ENCODE measurements at regions not wholly inside any gene's neighbourhood (a gene's known extent, or its start where the extent isn't known, plus 50 kb on each side); places are given as distances from the start of the nearest gene placed in this dataset.
"Not testable (repeated sequence)": the region's sequence is repeated elsewhere in the genome, so short reads cannot be mapped to it uniquely, and the experiment has no call there.

DNA sequence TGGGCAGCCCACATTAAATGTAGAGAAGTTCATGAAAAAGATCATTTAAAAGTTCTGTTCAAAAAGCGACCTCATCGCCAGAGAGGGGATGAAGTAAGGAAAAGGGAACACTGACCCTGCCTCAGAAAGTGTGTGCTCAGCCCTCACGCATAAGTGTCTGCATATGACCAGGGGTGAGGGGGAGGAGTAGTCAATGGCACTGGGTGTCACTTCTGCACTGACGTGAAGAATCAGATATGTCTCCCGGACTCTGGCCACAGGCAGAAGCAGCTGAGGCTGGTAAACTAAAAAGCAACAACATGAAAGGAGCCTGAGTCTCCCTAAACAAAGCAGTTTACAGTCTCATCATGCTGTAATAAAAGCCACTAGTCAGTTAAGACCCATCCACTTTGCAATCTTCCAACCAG, 168.5 kb downstream of the AVL9 start:
- not testable (repeated sequence) for H3K4me1 ChIP-seq (ENCODE audit: control insufficient read depth, low read length); H3K9me3 ChIP-seq (ENCODE audit: control insufficient read depth, insufficient read depth, low read length); H3K4me3 ChIP-seq (ENCODE audit: low read length); H4K20me1 ChIP-seq (ENCODE audit: control insufficient read depth, insufficient read depth, low read depth, low read length); H3K9me2 ChIP-seq (replicated peaks; ENCODE audit: control insufficient read depth, low read length); H3K4me2 ChIP-seq (ENCODE audit: low read length); H3K36me3 ChIP-seq (ENCODE audit: control insufficient read depth, low read length); H3K27ac ChIP-seq (ENCODE audit: low read depth, low read length); H3K79me2 ChIP-seq (ENCODE audit: control insufficient read depth, low read length); H3F3A ChIP-seq (ENCODE audit: control insufficient read depth, insufficient read depth); H3K27me3 ChIP-seq (ENCODE audit: control insufficient read depth, low read length)

DNA sequence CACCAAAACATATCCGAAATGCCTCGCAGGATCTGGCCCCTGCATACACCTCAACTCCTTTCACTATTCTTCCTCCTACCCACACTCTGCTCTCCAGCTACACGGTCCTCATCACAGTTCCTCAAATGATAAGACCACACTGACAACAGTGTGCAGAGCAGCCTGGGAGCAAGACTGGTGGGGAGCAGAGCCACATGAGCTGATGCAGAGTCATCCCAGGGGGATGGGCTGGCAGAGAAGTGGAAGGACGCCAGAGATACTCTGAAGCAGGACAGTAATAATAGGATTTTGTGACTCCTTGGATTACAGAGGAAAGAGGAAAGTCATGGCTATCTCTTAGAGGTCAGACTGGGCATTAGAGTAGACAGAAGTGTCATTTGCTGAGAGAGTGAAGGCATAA, 167.2 kb downstream of the AVL9 start:
- H3K4me2 ChIP-seq (ENCODE audit: low read length); H3K4me3 ChIP-seq (ENCODE audit: low read length); H4K20me1 ChIP-seq (ENCODE audit: control insufficient read depth, insufficient read depth, low read depth, low read length); H3K9me3 ChIP-seq (ENCODE audit: control insufficient read depth, insufficient read depth, low read length); H3F3A ChIP-seq (ENCODE audit: control insufficient read depth, insufficient read depth); H3K36me3 ChIP-seq (ENCODE audit: control insufficient read depth, low read length); H3K4me1 ChIP-seq (ENCODE audit: control insufficient read depth, low read length); H3K79me2 ChIP-seq (ENCODE audit: control insufficient read depth, low read length); H3K9me2 ChIP-seq (replicated peaks; ENCODE audit: control insufficient read depth, low read length); H3K27ac ChIP-seq (ENCODE audit: low read depth, low read length); H3K27me3 ChIP-seq (ENCODE audit: control insufficient read depth, low read length): not testable (repeated sequence)

DNA sequence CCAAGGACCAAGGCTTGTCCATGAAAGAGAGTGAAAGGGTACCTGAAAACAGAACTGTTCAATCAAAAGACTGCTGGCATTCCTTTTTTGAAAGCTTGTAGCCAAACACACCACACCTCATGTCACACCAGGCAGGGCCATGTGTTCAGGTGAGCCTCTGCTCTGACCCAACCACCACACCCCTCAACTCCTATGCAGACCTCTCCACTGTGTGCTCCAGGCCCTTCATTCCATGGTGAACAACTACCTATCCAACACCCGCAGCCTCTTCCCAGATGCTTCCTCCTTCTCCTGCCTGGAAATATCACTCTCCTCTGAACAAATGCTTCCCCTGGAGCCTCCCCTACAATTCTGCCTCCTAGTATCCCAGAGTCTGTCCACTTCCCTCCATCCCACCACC, 166.6 kb downstream of the AVL9 start:
- Histone ChIP-seq H3K4me2 (ENCODE audit: low read length) (no peak overlapping the region), H3F3A (ENCODE audit: control insufficient read depth, insufficient read depth) (no peaks in the 10 kb centered on the region), H3K27ac (ENCODE audit: low read depth, low read length) (no peak overlapping the region), H4K20me1 (ENCODE audit: control insufficient read depth, insufficient read depth, low read depth, low read length) (no peaks in the 10 kb centered on the region), H3K9me3 (ENCODE audit: control insufficient read depth, insufficient read depth, low read length) (no peaks in the 10 kb centered on the region), H3K36me3 (ENCODE audit: control insufficient read depth, low read length) (no peaks in the 10 kb centered on the region), H3K9me2 (replicated peaks; ENCODE audit: control insufficient read depth, low read length) (no peaks in the 10 kb centered on the region), H3K4me1 (ENCODE audit: control insufficient read depth, low read length) (no peaks in the 10 kb centered on the region), H3K79me2 (ENCODE audit: control insufficient read depth, low read length) (no peaks in the 10 kb centered on the region), H3K27me3 (ENCODE audit: control insufficient read depth, low read length) (0 out of 2 replicates have a peak, but pooled peaks cover 3% of the 10 kb centered on the region), H3K4me3 (ENCODE audit: low read length) (no peak overlapping the region)
- TF ChIP-seq, protein P1, sequence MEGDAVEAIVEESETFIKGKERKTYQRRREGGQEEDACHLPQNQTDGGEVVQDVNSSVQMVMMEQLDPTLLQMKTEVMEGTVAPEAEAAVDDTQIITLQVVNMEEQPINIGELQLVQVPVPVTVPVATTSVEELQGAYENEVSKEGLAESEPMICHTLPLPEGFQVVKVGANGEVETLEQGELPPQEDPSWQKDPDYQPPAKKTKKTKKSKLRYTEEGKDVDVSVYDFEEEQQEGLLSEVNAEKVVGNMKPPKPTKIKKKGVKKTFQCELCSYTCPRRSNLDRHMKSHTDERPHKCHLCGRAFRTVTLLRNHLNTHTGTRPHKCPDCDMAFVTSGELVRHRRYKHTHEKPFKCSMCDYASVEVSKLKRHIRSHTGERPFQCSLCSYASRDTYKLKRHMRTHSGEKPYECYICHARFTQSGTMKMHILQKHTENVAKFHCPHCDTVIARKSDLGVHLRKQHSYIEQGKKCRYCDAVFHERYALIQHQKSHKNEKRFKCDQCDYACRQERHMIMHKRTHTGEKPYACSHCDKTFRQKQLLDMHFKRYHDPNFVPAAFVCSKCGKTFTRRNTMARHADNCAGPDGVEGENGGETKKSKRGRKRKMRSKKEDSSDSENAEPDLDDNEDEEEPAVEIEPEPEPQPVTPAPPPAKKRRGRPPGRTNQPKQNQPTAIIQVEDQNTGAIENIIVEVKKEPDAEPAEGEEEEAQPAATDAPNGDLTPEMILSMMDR (IDR thresholded peaks at IDR 0.05; ENCODE audit: low read depth, low read length, poor library complexity, severe bottlenecking), result no peak
- TF ChIP-seq EZH2phosphoT487 (IDR thresholded peaks at IDR 0.05; ENCODE audit: borderline replicate concordance, low read length), result no peak

DNA sequence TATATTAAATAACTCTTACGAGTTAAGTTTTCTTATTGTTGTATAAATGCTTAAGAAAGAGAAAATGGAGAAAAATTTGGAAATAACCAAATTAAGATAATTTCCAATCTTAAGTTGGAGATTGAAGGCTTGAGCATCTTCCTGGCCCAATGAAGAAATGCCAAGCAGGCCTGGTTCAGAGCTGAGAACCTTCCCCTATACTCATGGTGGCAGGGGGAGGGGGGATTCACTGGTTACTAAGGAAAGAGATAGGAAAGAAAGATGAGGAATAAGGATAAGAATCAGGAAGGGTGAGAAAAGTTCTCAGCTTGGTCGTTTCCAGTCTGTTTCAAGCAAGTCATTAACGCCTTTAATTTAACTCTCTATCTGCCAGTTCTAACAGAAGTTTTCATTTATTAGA, 166.2 kb downstream of the AVL9 start:
- Histone ChIP-seq H3K36me3 (ENCODE audit: control insufficient read depth, low read length) (no peaks in the 10 kb centered on the region), H3K9me2 (replicated peaks; ENCODE audit: control insufficient read depth, low read length) (no peaks in the 10 kb centered on the region), H3K4me2 (ENCODE audit: low read length) (no peak overlapping the region), H4K20me1 (ENCODE audit: control insufficient read depth, insufficient read depth, low read depth, low read length) (no peaks in the 10 kb centered on the region), H3K4me1 (ENCODE audit: control insufficient read depth, low read length) (no peaks in the 10 kb centered on the region), H3K79me2 (ENCODE audit: control insufficient read depth, low read length) (no peaks in the 10 kb centered on the region), H3F3A (ENCODE audit: control insufficient read depth, insufficient read depth) (no peaks in the 10 kb centered on the region), H3K4me3 (ENCODE audit: low read length) (no peak overlapping the region), H3K27ac (ENCODE audit: low read depth, low read length) (no peak overlapping the region), H3K27me3 (ENCODE audit: control insufficient read depth, low read length) (0 out of 2 replicates have a peak, but pooled peaks cover 7% of the 10 kb centered on the region), H3K9me3 (ENCODE audit: control insufficient read depth, insufficient read depth, low read length) (no peaks in the 10 kb centered on the region)
- no peak for TF ChIP-seq EZH2phosphoT487 (IDR thresholded peaks at IDR 0.05; ENCODE audit: borderline replicate concordance, low read length)
- TF ChIP-seq, protein P1 (IDR thresholded peaks at IDR 0.05; ENCODE audit: low read depth, low read length, poor library complexity, severe bottlenecking), result no peak
